Coronary artery (tissue), 2 donors: ENCODE measurements at regions not wholly inside any gene's neighbourhood (a gene's known extent, or its start where the extent isn't known, plus 50 kb on each side); places are given as distances from the start of the nearest gene placed in this dataset.

Source experiments
- DNase-seq: peaks from one replicate; pipeline ENCODE4 v3.0.0-alpha.2; 2017; ENCODE audit warnings: low spot score
- H3K27ac ChIP-seq, 2 donors: fragments of 200-600 bp; sonication (generic); one replicate each; pipeline ENCODE4 v1.5.1; 2016 to 2019
- H3K4me3 ChIP-seq: fragments of 200-600 bp; sonication (generic); 2 replicates; pipeline ENCODE4 v1.5.1; 2016; ENCODE audit warnings: mild to moderate bottlenecking, moderate library complexity
- TF ChIP-seq, protein P1 (sequence below): fragments of 200-600 bp; sonication (generic); IDR thresholded peaks from one replicate; pipeline ENCODE4 v1.5.1; 2019; ENCODE audit warnings: antibody characterized with exemption

DNA sequence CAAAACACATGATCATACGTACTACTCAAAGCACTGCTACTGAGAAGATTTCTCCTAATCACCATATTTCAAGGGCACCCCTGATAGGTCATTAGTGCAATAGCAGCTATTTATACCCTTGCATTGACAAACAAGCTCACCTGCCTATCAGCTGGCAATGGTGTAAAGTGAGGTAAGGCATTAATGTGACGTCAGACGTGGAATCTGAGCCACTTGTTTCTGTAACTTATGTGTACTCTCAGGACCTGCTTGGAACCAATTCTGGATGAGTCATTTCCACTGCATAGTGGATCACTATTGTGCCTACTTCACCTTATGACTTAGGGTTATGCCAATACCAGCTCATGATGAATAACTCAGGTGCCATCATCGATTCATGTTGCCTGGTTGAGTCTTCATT is 628.5 kb upstream of the CELF2 start:
- TF ChIP-seq, protein P1, sequence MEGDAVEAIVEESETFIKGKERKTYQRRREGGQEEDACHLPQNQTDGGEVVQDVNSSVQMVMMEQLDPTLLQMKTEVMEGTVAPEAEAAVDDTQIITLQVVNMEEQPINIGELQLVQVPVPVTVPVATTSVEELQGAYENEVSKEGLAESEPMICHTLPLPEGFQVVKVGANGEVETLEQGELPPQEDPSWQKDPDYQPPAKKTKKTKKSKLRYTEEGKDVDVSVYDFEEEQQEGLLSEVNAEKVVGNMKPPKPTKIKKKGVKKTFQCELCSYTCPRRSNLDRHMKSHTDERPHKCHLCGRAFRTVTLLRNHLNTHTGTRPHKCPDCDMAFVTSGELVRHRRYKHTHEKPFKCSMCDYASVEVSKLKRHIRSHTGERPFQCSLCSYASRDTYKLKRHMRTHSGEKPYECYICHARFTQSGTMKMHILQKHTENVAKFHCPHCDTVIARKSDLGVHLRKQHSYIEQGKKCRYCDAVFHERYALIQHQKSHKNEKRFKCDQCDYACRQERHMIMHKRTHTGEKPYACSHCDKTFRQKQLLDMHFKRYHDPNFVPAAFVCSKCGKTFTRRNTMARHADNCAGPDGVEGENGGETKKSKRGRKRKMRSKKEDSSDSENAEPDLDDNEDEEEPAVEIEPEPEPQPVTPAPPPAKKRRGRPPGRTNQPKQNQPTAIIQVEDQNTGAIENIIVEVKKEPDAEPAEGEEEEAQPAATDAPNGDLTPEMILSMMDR, result no peak
- DNase-seq, result no peak

DNA sequence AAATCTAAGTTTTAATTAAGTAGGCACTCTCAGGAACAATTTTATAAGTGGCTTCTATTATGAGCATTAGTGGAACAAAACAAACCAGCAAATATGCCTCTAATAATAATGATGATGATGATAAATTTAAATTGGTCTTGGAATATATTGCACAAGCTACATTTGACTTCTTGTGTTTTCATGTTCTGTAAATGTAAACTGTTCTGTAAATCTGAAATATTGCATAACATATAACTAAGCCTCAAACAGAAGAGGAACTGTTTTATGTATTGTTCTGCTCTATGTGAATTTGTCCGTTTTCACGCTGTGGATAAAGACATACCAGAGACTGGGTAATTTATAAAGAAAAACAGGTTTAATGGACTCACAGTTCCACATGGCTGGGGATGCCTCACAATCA is 625.2 kb upstream of the CELF2 start:
- DNase-seq, result no peak
- TF ChIP-seq, protein P1, result no peak
- Histone ChIP-seq H3K4me3 (no peak overlapping the region), H3K27ac (no peak overlapping the region)

More for the DNA sequence above, 628.5 kb upstream of the CELF2 start:
- no peak overlapping the region for H3K4me3 ChIP-seq
- H3K27ac ChIP-seq, result no peak overlapping the region

DNA sequence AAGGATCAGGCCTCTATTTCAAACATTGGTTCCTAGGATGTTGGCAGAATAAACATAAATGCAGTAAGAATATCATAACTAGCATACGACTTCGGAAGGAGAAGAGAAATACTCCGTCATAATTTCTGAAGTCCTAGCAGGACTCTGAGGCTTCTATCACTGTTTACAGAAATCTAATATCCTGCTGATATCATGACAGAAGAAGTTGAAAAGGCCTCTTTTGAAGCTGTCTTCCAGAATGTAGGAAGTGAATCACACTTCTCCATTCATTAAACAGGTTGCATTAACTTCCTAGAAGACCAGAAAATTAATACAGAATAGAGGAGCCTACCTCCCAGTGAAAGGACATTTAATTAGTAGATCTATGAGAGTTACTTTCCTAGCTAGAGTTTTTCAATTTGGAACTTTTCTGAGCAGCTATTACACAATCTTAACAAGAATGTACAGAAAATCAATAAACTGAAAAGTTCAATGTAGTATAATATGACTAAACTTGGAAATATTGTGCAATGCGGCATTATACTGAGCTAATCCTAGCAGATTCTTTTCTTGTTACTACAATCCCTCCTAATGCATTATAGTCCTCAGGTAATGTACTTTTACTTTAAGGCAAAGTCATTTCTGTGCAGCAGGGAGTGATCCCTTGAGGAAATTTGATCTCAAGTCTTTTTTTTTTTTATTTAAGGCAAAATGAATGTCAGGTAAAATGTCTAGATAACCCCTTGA is 622.6 kb upstream of the CELF2 start:
- TF ChIP-seq, protein P1, result no peak
- no peak for DNase-seq
- Histone ChIP-seq H3K27ac (no peak overlapping the region), H3K4me3 (no peak overlapping the region)

DNA sequence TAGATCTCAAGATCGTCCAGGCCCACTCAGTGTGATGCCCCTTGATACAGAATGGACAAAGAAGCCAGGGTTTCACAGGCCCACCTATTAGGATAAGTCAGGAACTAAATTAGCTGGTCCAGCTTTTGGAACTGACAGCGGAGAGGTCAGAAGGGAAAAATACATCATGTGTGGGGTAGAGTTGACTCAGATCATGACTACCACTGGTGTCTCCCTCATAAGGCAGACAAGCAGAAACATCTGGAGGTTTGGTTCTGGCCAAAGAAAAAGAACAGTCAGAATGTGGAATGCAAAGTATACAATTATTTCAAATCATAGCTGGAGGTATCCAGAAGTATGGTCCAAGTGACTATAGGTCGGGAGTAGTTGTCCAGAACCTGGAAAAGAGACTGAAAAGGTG is 621.1 kb upstream of the CELF2 start:
- DNase-seq, result no peak
- TF ChIP-seq, protein P1, result no peak
- Histone ChIP-seq H3K4me3 (no peak overlapping the region), H3K27ac (no peak overlapping the region)

DNA sequence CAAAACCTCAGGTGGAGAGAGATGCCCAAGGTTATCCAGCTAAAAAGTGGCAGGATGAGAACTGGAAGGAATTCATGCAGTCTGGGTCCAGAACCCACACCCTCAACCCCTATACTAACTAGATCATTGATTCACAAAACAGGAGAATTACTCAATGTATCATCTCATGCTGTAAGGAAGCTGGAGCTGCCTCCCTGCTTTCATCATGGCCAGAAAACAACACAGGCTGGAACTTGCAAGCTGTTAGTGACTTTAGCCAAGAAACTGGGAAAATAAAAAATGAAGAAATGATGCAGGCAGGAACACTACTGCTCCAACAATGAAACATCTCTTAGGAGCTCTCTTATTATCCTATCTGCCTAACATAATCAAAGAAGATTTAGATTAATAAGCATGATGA is 619.8 kb upstream of the CELF2 start:
- TF ChIP-seq, protein P1, result no peak
- Histone ChIP-seq H3K27ac (no peak overlapping the region), H3K4me3 (no peak overlapping the region)
- DNase-seq, result no peak

DNA sequence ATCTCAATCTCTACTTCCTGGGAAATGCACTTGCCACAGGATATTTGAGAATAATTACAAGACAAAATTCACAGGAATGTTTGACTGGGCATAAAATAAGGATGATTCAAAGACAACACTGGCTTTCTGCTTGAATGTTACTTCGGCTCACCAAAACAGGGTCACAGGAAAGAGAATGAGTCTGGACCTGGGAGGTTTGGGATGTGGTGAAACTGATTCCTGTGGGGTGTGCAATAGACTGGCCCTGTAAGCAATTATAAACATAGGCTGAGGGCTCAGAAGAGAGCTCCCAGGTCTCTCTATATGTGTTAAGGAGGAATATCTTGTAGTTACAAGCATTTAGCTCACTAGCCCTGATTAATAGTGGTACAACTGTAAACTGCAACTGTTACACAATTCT is 613.9 kb upstream of the CELF2 start:
- no peak overlapping the region for H3K27ac ChIP-seq
- H3K4me3 ChIP-seq, result no peak overlapping the region
- DNase-seq, result no peak
- TF ChIP-seq, protein P1, result no peak

DNA sequence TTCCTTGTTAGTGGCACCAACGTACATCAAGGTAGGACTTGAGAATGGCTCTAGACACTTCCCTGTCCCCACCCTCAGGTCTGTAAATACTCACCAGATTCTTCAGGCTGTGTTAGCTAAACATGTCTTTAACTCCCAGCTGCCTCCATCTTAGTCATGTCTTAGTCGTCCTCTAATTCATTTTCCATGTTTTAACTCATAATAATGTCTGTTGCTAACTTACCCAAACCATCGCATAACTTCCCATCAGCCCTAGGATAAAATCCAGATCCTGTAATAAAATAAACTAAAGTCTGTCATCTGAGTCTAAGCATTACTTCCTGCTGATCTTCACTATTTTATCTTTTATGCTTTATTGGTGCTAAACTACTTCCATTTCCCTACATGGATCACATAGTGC is 600.0 kb upstream of the CELF2 start:
- H3K4me3 ChIP-seq, result no peak overlapping the region
- H3K27ac ChIP-seq, result no peak overlapping the region
- no peak for DNase-seq
- TF ChIP-seq, protein P1, result no peak
